SK-N-SH treated with all-trans-retinoic acid at 6 μM for 48 hours (cell line): ENCODE measurements at regions not wholly inside any gene's neighbourhood (a gene's known extent, or its start where the extent isn't known, plus 50 kb on each side); places are given as distances from the start of the nearest gene placed in this dataset.

Source experiments
- ATAC-seq: fragments of 200-7000 bp; cut with Tn5 transposase; 3 replicates; pipeline ENCODE4 v1.9.1; 2020; ENCODE audit warnings: mild to moderate bottlenecking, moderate library complexity
- BACH2 ChIP-seq: fragments of 250-450 bp; sonication (Bioruptor Pico); IDR thresholded peaks from 2 replicates; pipeline ENCODE4 v1.9.0; 2021; ENCODE audit warnings: mild to moderate bottlenecking, borderline replicate concordance
- CSDC2 ChIP-seq: fragments of 250-450 bp; sonication (Bioruptor Pico); IDR thresholded peaks from 2 replicates; pipeline ENCODE4 v1.5.0; 2020; ENCODE audit warnings: mild to moderate bottlenecking, moderate library complexity
- ESRRG ChIP-seq: fragments of 250-450 bp; sonication (Bioruptor Pico); IDR thresholded peaks from 2 replicates; pipeline ENCODE4 v1.6.1; 2021; ENCODE audit warnings: mild to moderate bottlenecking
- GLIS3 ChIP-seq: fragments of 250-450 bp; sonication (Bioruptor Pico); IDR thresholded peaks from 2 replicates; pipeline ENCODE4 v1.5.0; 2020; ENCODE audit warnings: mild to moderate bottlenecking, moderate library complexity
- ISL1 ChIP-seq: fragments of 250-450 bp; sonication (Bioruptor Pico); IDR thresholded peaks from 2 replicates; pipeline ENCODE4 v2.1.2; 2022; ENCODE audit warnings: mild to moderate bottlenecking, moderate library complexity
- OSR1 ChIP-seq: fragments of 250-450 bp; sonication (Bioruptor Pico); IDR thresholded peaks from 2 replicates; pipeline ENCODE4 v1.8.0; 2022; ENCODE audit warnings: moderate library complexity, mild to moderate bottlenecking, inconsistent platforms
- PPARA ChIP-seq: fragments of 250-450 bp; sonication (Bioruptor Pico); IDR thresholded peaks from 2 replicates; pipeline ENCODE4 v1.5.0; 2020; ENCODE audit warnings: mild to moderate bottlenecking, borderline replicate concordance
- RARB ChIP-seq: fragments of 250-450 bp; sonication (Bioruptor Pico); IDR thresholded peaks from 2 replicates; pipeline ENCODE4 v1.8.0; 2021; ENCODE audit warnings: mild to moderate bottlenecking, moderate library complexity
- SNAI2 ChIP-seq: fragments of 250-450 bp; sonication (Bioruptor Pico); IDR thresholded peaks from 2 replicates; pipeline ENCODE4 v1.5.0; 2020; ENCODE audit warnings: mild to moderate bottlenecking, moderate library complexity
- TCF4 ChIP-seq: fragments of 250-450 bp; sonication (Bioruptor Pico); IDR thresholded peaks from 2 replicates; pipeline ENCODE4 v1.8.0; 2021; ENCODE audit warnings: mild to moderate bottlenecking, moderate library complexity, borderline replicate concordance
- TOX ChIP-seq: fragments of 250-450 bp; sonication (Bioruptor Pico); IDR thresholded peaks from 2 replicates; pipeline ENCODE4 v1.8.0; 2021; ENCODE audit warnings: mild to moderate bottlenecking, moderate library complexity, borderline replicate concordance
- ZC3H10 ChIP-seq: fragments of 250-450 bp; sonication (Bioruptor Pico); IDR thresholded peaks from 2 replicates; pipeline ENCODE4 v1.5.1; 2021; ENCODE audit warnings: mild to moderate bottlenecking, moderate library complexity
- ZFP3 ChIP-seq: fragments of 250-450 bp; sonication (Bioruptor Pico); IDR thresholded peaks from 2 replicates; pipeline ENCODE4 v1.5.0; 2020; ENCODE audit warnings: mild to moderate bottlenecking, moderate library complexity
- ZFP30 ChIP-seq: fragments of 450-650 bp; formaldehyde crosslinking; IDR thresholded peaks from 2 replicates; pipeline ENCODE4 v1.5.0; 2022; ENCODE audit warnings: mild to moderate bottlenecking, moderate library complexity
- ZNF8 ChIP-seq: fragments of 450-650 bp; formaldehyde crosslinking; IDR thresholded peaks from 2 replicates; pipeline ENCODE4 v1.5.0; 2020; ENCODE audit warnings: mild to moderate bottlenecking, moderate library complexity
- TF ChIP-seq, protein P1 (sequence below): fragments of 250-450 bp; sonication (Bioruptor Pico); IDR thresholded peaks from 2 replicates; pipeline ENCODE4 v1.8.0; 2021; ENCODE audit warnings: low read depth, mild to moderate bottlenecking, moderate library complexity, borderline replicate concordance
- TF ChIP-seq, protein P2 (sequence below): fragments of 250-450 bp; sonication (Bioruptor Pico); IDR thresholded peaks from 2 replicates; pipeline ENCODE4 v1.8.0; 2020; ENCODE audit warnings: mild to moderate bottlenecking, moderate library complexity, borderline replicate concordance
- TF ChIP-seq, protein P3 (sequence below): fragments of 250-450 bp; sonication (Bioruptor Pico); IDR thresholded peaks from 2 replicates; pipeline ENCODE4 v1.5.0; 2020; ENCODE audit warnings: mild to moderate bottlenecking, moderate library complexity
- TF ChIP-seq, protein P4 (sequence below): fragments of 250-450 bp; sonication (Bioruptor Pico); IDR thresholded peaks from 2 replicates; pipeline ENCODE4 v1.5.1; 2021; ENCODE audit warnings: mild to moderate bottlenecking, moderate library complexity

DNA sequence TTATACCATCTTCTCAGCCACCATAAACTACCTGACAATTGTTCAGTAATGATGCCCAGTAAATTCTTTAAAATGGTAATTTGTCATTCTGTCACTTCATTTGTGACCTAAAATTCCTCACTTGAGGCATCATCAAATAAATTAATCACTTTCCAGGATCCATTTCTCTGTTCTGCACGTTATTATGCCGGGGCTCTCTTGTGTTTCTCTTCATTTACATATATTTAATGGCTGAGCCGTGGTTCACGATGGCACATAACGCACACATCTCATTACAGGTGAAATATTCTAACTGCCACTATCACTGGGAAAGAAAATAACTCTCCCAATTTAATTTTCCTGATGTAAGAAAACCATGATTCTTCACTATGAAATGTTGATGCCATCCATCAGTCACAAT lies 529.6 kb downstream of the NR4A2 start:
- ATAC-seq: no peak
- TF ChIP-seq ZC3H10 (no peak), ESRRG (CRISPR knock-in tag) (no peak), PPARA (CRISPR knock-in tag) (no peak)
- TF ChIP-seq, protein P1, sequence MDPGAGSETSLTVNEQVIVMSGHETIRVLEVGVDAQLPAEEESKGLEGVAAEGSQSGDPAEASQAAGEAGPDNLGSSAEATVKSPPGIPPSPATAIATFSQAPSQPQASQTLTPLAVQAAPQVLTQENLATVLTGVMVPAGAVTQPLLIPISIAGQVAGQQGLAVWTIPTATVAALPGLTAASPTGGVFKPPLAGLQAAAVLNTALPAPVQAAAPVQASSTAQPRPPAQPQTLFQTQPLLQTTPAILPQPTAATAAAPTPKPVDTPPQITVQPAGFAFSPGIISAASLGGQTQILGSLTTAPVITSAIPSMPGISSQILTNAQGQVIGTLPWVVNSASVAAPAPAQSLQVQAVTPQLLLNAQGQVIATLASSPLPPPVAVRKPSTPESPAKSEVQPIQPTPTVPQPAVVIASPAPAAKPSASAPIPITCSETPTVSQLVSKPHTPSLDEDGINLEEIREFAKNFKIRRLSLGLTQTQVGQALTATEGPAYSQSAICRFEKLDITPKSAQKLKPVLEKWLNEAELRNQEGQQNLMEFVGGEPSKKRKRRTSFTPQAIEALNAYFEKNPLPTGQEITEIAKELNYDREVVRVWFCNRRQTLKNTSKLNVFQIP (CRISPR knock-in tag): no peak
- TF ChIP-seq, protein P2, sequence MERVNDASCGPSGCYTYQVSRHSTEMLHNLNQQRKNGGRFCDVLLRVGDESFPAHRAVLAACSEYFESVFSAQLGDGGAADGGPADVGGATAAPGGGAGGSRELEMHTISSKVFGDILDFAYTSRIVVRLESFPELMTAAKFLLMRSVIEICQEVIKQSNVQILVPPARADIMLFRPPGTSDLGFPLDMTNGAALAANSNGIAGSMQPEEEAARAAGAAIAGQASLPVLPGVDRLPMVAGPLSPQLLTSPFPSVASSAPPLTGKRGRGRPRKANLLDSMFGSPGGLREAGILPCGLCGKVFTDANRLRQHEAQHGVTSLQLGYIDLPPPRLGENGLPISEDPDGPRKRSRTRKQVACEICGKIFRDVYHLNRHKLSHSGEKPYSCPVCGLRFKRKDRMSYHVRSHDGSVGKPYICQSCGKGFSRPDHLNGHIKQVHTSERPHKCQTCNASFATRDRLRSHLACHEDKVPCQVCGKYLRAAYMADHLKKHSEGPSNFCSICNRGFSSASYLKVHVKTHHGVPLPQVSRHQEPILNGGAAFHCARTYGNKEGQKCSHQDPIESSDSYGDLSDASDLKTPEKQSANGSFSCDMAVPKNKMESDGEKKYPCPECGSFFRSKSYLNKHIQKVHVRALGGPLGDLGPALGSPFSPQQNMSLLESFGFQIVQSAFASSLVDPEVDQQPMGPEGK (CRISPR knock-in tag): no peak

DNA sequence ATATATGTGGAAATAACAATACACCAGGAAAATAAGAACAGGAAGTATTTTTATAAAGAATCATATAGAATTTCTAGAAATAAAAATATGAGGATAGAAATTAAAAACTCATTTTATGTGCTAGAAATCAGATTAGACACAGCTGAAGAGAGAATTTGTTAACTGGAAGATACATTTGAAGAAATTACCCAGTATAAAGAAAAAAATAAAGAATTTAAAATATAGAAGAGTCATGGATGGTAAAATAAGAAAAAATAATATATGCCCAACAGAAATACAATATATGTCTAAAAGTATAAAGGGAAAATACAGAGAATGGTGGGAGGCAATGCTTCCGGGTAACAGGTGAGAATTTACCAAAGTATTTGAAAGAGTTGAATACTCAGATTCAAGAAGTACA lies 539.9 kb downstream of the NR4A2 start:
- no peak for ATAC-seq

DNA sequence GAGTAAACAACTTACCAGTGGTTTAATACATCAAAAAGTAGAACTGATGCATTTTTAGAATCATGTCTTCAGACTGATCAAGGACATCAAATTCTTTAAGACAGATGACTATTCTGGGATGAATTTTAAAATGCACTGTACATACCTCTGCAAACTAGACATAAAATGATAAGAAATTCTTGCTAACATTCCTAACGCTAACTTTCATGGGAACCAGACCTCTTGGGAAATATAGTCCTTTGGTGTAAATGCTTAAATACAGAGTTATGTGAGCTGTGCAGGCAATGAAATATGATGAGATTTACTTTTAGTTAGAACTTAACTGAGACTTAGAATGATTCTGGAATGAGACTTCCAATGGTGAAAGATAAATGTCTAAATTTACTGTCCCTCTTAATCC lies 562.0 kb downstream of the NR4A2 start:
- TF ChIP-seq, protein P3, sequence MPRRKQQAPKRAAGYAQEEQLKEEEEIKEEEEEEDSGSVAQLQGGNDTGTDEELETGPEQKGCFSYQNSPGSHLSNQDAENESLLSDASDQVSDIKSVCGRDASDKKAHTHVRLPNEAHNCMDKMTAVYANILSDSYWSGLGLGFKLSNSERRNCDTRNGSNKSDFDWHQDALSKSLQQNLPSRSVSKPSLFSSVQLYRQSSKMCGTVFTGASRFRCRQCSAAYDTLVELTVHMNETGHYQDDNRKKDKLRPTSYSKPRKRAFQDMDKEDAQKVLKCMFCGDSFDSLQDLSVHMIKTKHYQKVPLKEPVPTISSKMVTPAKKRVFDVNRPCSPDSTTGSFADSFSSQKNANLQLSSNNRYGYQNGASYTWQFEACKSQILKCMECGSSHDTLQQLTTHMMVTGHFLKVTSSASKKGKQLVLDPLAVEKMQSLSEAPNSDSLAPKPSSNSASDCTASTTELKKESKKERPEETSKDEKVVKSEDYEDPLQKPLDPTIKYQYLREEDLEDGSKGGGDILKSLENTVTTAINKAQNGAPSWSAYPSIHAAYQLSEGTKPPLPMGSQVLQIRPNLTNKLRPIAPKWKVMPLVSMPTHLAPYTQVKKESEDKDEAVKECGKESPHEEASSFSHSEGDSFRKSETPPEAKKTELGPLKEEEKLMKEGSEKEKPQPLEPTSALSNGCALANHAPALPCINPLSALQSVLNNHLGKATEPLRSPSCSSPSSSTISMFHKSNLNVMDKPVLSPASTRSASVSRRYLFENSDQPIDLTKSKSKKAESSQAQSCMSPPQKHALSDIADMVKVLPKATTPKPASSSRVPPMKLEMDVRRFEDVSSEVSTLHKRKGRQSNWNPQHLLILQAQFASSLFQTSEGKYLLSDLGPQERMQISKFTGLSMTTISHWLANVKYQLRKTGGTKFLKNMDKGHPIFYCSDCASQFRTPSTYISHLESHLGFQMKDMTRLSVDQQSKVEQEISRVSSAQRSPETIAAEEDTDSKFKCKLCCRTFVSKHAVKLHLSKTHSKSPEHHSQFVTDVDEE (CRISPR knock-in tag): no peak
- TF ChIP-seq BACH2 (CRISPR knock-in tag) (no peak), SNAI2 (CRISPR knock-in tag) (no peak), ZNF8 (CRISPR knock-in tag) (no peak), PPARA (CRISPR knock-in tag) (no peak), ZC3H10 (no peak), ISL1 (CRISPR knock-in tag) (no peak), ZFP30 (CRISPR knock-in tag) (no peak), TCF4 (no peak), ZFP3 (CRISPR knock-in tag) (no peak), OSR1 (CRISPR knock-in tag) (no peak), GLIS3 (CRISPR knock-in tag) (no peak), CSDC2 (no peak), TOX (no peak), ESRRG (CRISPR knock-in tag) (no peak), RARB (CRISPR knock-in tag) (no peak)
- TF ChIP-seq, protein P4, sequence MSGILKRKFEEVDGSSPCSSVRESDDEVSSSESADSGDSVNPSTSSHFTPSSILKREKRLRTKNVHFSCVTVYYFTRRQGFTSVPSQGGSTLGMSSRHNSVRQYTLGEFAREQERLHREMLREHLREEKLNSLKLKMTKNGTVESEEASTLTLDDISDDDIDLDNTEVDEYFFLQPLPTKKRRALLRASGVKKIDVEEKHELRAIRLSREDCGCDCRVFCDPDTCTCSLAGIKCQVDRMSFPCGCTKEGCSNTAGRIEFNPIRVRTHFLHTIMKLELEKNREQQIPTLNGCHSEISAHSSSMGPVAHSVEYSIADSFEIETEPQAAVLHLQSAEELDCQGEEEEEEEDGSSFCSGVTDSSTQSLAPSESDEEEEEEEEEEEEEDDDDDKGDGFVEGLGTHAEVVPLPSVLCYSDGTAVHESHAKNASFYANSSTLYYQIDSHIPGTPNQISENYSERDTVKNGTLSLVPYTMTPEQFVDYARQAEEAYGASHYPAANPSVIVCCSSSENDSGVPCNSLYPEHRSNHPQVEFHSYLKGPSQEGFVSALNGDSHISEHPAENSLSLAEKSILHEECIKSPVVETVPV (CRISPR knock-in tag): no peak
- no peak for ATAC-seq

More for the DNA sequence above, 539.9 kb downstream of the NR4A2 start:
- TF ChIP-seq SNAI2 (CRISPR knock-in tag) (no peak), ZFP30 (CRISPR knock-in tag) (peak; percentile 88)
- TF ChIP-seq, all 23 proteins: peak for 1

DNA sequence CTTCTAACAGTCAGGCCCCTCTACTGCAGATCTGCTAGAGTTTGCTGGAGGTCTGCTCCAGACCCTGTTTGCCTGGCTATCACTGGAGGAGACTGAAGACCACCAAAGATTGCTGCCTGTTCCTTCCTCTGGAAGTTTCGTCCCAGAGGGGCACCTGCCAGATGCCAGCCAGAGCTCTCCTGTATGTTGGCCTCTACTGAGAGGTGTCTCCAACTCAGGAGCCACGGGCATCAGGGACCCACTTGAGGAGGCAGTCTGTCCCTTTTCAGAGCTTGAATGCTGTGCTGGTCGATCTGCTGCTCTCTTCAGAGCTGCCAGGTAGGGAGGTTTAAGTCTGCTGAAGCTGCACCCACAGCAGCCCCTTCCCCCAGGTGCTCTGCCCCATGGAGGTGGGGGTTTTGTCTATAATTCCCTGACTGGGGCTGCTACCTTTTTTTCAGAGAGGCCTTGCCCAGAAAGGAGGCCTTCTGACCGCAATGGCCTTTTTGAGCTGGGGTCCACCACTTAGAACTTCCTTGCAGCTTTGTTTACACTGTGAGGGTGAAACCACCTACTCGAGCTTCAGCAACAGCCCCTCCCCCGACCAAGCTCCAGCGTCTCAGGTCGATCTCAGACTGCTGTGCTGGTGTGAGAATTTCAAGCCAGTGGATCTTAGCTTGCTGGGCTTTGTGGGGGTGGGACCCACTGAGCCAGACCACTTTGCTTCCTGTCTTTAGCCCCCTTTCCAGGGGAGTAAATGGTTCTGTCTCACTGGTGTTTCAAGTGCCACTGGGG lies 566.0 kb downstream of the NR4A2 start:
- no peak for ATAC-seq
- TF ChIP-seq, protein P4 (CRISPR knock-in tag): no peak
- TF ChIP-seq, protein P3 (CRISPR knock-in tag): no peak
